ENCODE measurements at regions not wholly inside any gene's neighbourhood (a gene's known extent, or its start where the extent isn't known, plus 50 kb on each side); places are given as distances from the start of the nearest gene placed in this dataset.

- Histone ChIP-seq H3K27ac (ENCODE audit: low read depth, low read length) (no peak overlapping the region), H3K4ac (ENCODE audit: low read depth, low read length) (no peak overlapping the region), H3K9me3 (ENCODE audit: insufficient read depth, low read depth, low read length) (peaks cover 2% of the 10 kb centered on the region), H3K14ac (ENCODE audit: low read length) (no peak overlapping the region), H2BK12ac (ENCODE audit: low read length) (no peak overlapping the region), H2BK120ac (ENCODE audit: insufficient read depth, low read length, poor library complexity) (no peak overlapping the region), H3K79me1 (ENCODE audit: low read length) (no peaks in the 10 kb centered on the region), H3K27me3 (ENCODE audit: insufficient read depth, low read length) (no peaks in the 10 kb centered on the region), H3K18ac (ENCODE audit: low read length) (no peak overlapping the region), H3K23ac (ENCODE audit: low read length) (no peak overlapping the region), H4K12ac (ENCODE audit: low read depth, low read length) (no peak overlapping the region), H3K4me1 (ENCODE audit: control insufficient read depth in 1 of 2, insufficient read depth in 2 of 2, low read length in 2 of 2) (peaks cover 0 to 2% of the 10 kb centered on the region in 2 experiments), H4K91ac (ENCODE audit: low read depth, low read length) (no peak overlapping the region), H2AK5ac (ENCODE audit: low read length) (no peak overlapping the region), H3K36me3 (ENCODE audit: control insufficient read depth in 1 of 2, insufficient read depth in 2 of 2, low read length in 2 of 2) (no peaks in the 10 kb centered on the region), H2BK5ac (ENCODE audit: low read depth, low read length, poor library complexity) (no peak overlapping the region), H3K9ac (ENCODE audit: low read length) (no peak overlapping the region), H3K4me2 (ENCODE audit: low read length) (no peak overlapping the region), H3K79me2 (ENCODE audit: control insufficient read depth, insufficient read depth, low read length, poor library complexity) (no peaks in the 10 kb centered on the region), H4K8ac (ENCODE audit: low read depth, low read length) (no peak overlapping the region), H2AFZ (ENCODE audit: insufficient read depth, low read length, poor library complexity) (no peak overlapping the region), H3K4me3 (ENCODE audit: low read depth, low read length) (no peak overlapping the region)
- no CpG with 5 or more reads among the region's 15 CpGs for WGBS (ENCODE audit: extremely low coverage, insufficient coverage, insufficient read length)
- DNase-seq: no peak
Observed at GRCh38 chr6:43923376-43924221, 153.6 kb downstream of the VEGFA start.

- Histone ChIP-seq H3K4me1 (ENCODE audit: control insufficient read depth in 1 of 2, insufficient read depth in 2 of 2, low read length in 2 of 2) (peaks cover 0 to 2% of the 10 kb centered on the region in 2 experiments), H3K4me3 (ENCODE audit: low read depth, low read length) (no peak overlapping the region), H3K27ac (ENCODE audit: low read depth, low read length) (no peak overlapping the region), H3K27me3 (ENCODE audit: insufficient read depth, low read length) (no peaks in the 10 kb centered on the region), H3K14ac (ENCODE audit: low read length) (no peak overlapping the region), H2AFZ (ENCODE audit: insufficient read depth, low read length, poor library complexity) (no peak overlapping the region), H3K36me3 (ENCODE audit: control insufficient read depth in 1 of 2, insufficient read depth in 2 of 2, low read length in 2 of 2) (no peaks in the 10 kb centered on the region), H2AK5ac (ENCODE audit: low read length) (no peak overlapping the region), H4K8ac (ENCODE audit: low read depth, low read length) (no peak overlapping the region), H3K9ac (ENCODE audit: low read length) (no peak overlapping the region), H2BK5ac (ENCODE audit: low read depth, low read length, poor library complexity) (no peak overlapping the region), H4K12ac (ENCODE audit: low read depth, low read length) (no peak overlapping the region), H3K18ac (ENCODE audit: low read length) (no peak overlapping the region), H3K4ac (ENCODE audit: low read depth, low read length) (no peak overlapping the region), H2BK120ac (ENCODE audit: insufficient read depth, low read length, poor library complexity) (no peak overlapping the region), H4K91ac (ENCODE audit: low read depth, low read length) (no peak overlapping the region), H3K79me2 (ENCODE audit: control insufficient read depth, insufficient read depth, low read length, poor library complexity) (no peaks in the 10 kb centered on the region), H3K23ac (ENCODE audit: low read length) (no peak overlapping the region), H2BK12ac (ENCODE audit: low read length) (no peak overlapping the region), H3K4me2 (ENCODE audit: low read length) (no peak overlapping the region), H3K79me1 (ENCODE audit: low read length) (no peaks in the 10 kb centered on the region), H3K9me3 (ENCODE audit: insufficient read depth, low read depth, low read length) (peaks cover 2% of the 10 kb centered on the region)
- no peak for DNase-seq
- WGBS (ENCODE audit: extremely low coverage, insufficient coverage, insufficient read length): no CpG with 5 or more reads among the region's 17 CpGs
Observed at GRCh38 chr6:43922426-43923375, 152.7 kb downstream of the VEGFA start.

GRCh38 chr6:43921548-43922425, 151.8 kb downstream of the VEGFA start:
- no CpG with 5 or more reads among the region's 20 CpGs for WGBS (ENCODE audit: extremely low coverage, insufficient coverage, insufficient read length)

GRCh38 chr6:43921039-43921438, 151.0 kb downstream of the VEGFA start:
- Histone ChIP-seq H3K27me3 (ENCODE audit: insufficient read depth, low read length) (no peaks in the 10 kb centered on the region), H3K4me3 (ENCODE audit: low read depth, low read length) (no peak overlapping the region), H3K79me1 (ENCODE audit: low read length) (no peaks in the 10 kb centered on the region), H3K23ac (ENCODE audit: low read length) (no peak overlapping the region), H3K9ac (ENCODE audit: low read length) (no peak overlapping the region), H3K9me3 (ENCODE audit: insufficient read depth, low read depth, low read length) (no peaks in the 10 kb centered on the region), H2BK5ac (ENCODE audit: low read depth, low read length, poor library complexity) (no peak overlapping the region), H2BK120ac (ENCODE audit: insufficient read depth, low read length, poor library complexity) (no peak overlapping the region), H3K4ac (ENCODE audit: low read depth, low read length) (no peak overlapping the region), H4K91ac (ENCODE audit: low read depth, low read length) (no peak overlapping the region), H2AK5ac (ENCODE audit: low read length) (no peak overlapping the region), H4K12ac (ENCODE audit: low read depth, low read length) (no peak overlapping the region), H3K4me1 (ENCODE audit: control insufficient read depth in 1 of 2, insufficient read depth in 2 of 2, low read length in 2 of 2) (no peaks in the 10 kb centered on the region), H2BK12ac (ENCODE audit: low read length) (no peak overlapping the region), H3K36me3 (ENCODE audit: control insufficient read depth in 1 of 2, insufficient read depth in 2 of 2, low read length in 2 of 2) (no peaks in the 10 kb centered on the region), H2AFZ (ENCODE audit: insufficient read depth, low read length, poor library complexity) (no peak overlapping the region), H3K18ac (ENCODE audit: low read length) (no peak overlapping the region), H3K27ac (ENCODE audit: low read depth, low read length) (no peak overlapping the region), H3K4me2 (ENCODE audit: low read length) (no peak overlapping the region), H3K14ac (ENCODE audit: low read length) (no peak overlapping the region), H4K8ac (ENCODE audit: low read depth, low read length) (no peak overlapping the region), H3K79me2 (ENCODE audit: control insufficient read depth, insufficient read depth, low read length, poor library complexity) (no peaks in the 10 kb centered on the region)
- no CpG with 5 or more reads among the region's 9 CpGs for WGBS (ENCODE audit: extremely low coverage, insufficient coverage, insufficient read length)
- no peak for DNase-seq

More at GRCh38 chr6:43921548-43922425, 151.8 kb downstream of the VEGFA start:
- H4K91ac ChIP-seq (ENCODE audit: low read depth, low read length): no peak overlapping the region
- no peaks in the 10 kb centered on the region for H3K9me3 ChIP-seq (ENCODE audit: insufficient read depth, low read depth, low read length)
- no peak overlapping the region for H2BK12ac ChIP-seq (ENCODE audit: low read length)
- H3K4me2 ChIP-seq (ENCODE audit: low read length): no peak overlapping the region
- no peak overlapping the region for H3K4me3 ChIP-seq (ENCODE audit: low read depth, low read length)
- no peak overlapping the region for H3K18ac ChIP-seq (ENCODE audit: low read length)
- no peak overlapping the region for H4K12ac ChIP-seq (ENCODE audit: low read depth, low read length)
- H3K27ac ChIP-seq (ENCODE audit: low read depth, low read length): no peak overlapping the region
- H3K23ac ChIP-seq (ENCODE audit: low read length): no peak overlapping the region
- H3K27me3 ChIP-seq (ENCODE audit: insufficient read depth, low read length): no peaks in the 10 kb centered on the region
- no peak overlapping the region for H2AK5ac ChIP-seq (ENCODE audit: low read length)
- no peak overlapping the region for H2BK5ac ChIP-seq (ENCODE audit: low read depth, low read length, poor library complexity)
- H3K14ac ChIP-seq (ENCODE audit: low read length): no peak overlapping the region
- H3K79me2 ChIP-seq (ENCODE audit: control insufficient read depth, insufficient read depth, low read length, poor library complexity): no peaks in the 10 kb centered on the region
- H3K36me3 ChIP-seq (ENCODE audit: control insufficient read depth in 1 of 2, insufficient read depth in 2 of 2, low read length in 2 of 2): no peaks in the 10 kb centered on the region
- H3K9ac ChIP-seq (ENCODE audit: low read length): no peak overlapping the region
- no peak for DNase-seq
- no peak overlapping the region for H4K8ac ChIP-seq (ENCODE audit: low read depth, low read length)
- no peak overlapping the region for H3K4ac ChIP-seq (ENCODE audit: low read depth, low read length)
- no peak overlapping the region for H2BK120ac ChIP-seq (ENCODE audit: insufficient read depth, low read length, poor library complexity)
- no peaks in the 10 kb centered on the region for H3K4me1 ChIP-seq (ENCODE audit: control insufficient read depth in 1 of 2, insufficient read depth in 2 of 2, low read length in 2 of 2)
- no peak overlapping the region for H2AFZ ChIP-seq (ENCODE audit: insufficient read depth, low read length, poor library complexity)
- H3K79me1 ChIP-seq (ENCODE audit: low read length): no peaks in the 10 kb centered on the region

Measured in trophoblast cell (in vitro differentiated cells and primary cell).